ENCODE measurements at regions not wholly inside any gene's neighbourhood (a gene's known extent, or its start where the extent isn't known, plus 50 kb on each side); places are given as distances from the start of the nearest gene placed in this dataset.

DNA sequence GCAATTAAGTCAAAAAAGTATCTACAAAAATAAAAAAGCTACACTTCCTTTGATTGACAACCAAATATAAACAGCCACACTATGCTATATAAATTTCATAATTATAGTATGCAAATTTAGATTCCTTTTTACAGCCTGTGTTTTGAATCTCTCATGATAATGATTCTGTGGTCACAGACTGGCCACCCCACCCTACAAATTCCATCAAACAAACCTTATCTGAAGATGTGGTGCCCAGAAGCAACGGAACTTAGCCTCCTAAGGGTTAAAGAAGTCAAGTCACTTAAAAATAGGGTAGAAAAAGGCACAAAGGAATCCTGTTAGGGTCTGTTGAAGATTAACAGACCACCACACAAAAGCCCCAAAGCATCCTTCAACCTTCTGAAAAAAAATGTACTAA lies 351.8 kb downstream of the INHBA start:
- no peak for TF ChIP-seq ZNF274 (IDR thresholded peaks at IDR 0.05; ENCODE audit: borderline replicate concordance, extremely low read depth, low read length)
- no peak for TF ChIP-seq NRF1 (IDR thresholded peaks at IDR 0.05; ENCODE audit: low read depth, low read length)
- TF ChIP-seq EP300 (IDR thresholded peaks at IDR 0.05; ENCODE audit: borderline replicate concordance in 1 of 2, low read depth in 2 of 2, low read length in 2 of 2), result no peak
- TF ChIP-seq, protein P1, sequence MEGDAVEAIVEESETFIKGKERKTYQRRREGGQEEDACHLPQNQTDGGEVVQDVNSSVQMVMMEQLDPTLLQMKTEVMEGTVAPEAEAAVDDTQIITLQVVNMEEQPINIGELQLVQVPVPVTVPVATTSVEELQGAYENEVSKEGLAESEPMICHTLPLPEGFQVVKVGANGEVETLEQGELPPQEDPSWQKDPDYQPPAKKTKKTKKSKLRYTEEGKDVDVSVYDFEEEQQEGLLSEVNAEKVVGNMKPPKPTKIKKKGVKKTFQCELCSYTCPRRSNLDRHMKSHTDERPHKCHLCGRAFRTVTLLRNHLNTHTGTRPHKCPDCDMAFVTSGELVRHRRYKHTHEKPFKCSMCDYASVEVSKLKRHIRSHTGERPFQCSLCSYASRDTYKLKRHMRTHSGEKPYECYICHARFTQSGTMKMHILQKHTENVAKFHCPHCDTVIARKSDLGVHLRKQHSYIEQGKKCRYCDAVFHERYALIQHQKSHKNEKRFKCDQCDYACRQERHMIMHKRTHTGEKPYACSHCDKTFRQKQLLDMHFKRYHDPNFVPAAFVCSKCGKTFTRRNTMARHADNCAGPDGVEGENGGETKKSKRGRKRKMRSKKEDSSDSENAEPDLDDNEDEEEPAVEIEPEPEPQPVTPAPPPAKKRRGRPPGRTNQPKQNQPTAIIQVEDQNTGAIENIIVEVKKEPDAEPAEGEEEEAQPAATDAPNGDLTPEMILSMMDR (IDR thresholded peaks at IDR 0.05; ENCODE audit: control extremely low read depth in 1 of 3, insufficient read depth in 1 of 3, low read depth in 1 of 3, low read length in 3 of 3), result no peak
- TF ChIP-seq SP1 (IDR thresholded peaks at IDR 0.05; ENCODE audit: low read depth, low read length), result no peak
- TF ChIP-seq, protein P2, sequence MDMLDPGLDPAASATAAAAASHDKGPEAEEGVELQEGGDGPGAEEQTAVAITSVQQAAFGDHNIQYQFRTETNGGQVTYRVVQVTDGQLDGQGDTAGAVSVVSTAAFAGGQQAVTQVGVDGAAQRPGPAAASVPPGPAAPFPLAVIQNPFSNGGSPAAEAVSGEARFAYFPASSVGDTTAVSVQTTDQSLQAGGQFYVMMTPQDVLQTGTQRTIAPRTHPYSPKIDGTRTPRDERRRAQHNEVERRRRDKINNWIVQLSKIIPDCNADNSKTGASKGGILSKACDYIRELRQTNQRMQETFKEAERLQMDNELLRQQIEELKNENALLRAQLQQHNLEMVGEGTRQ (IDR thresholded peaks at IDR 0.05; ENCODE audit: low read length), result no peak
